ENCODE measurements at regions not wholly inside any gene's neighbourhood (a gene's known extent, or its start where the extent isn't known, plus 50 kb on each side); places are given as distances from the start of the nearest gene placed in this dataset.
"Not testable (repeated sequence)": the region's sequence is repeated elsewhere in the genome, so short reads cannot be mapped to it uniquely, and the experiment has no call there.

GRCh38 chr2:89797320-89798038 lies 1106.0 kb downstream of the RPIA start:
- no peak for DNase-seq

DNA sequence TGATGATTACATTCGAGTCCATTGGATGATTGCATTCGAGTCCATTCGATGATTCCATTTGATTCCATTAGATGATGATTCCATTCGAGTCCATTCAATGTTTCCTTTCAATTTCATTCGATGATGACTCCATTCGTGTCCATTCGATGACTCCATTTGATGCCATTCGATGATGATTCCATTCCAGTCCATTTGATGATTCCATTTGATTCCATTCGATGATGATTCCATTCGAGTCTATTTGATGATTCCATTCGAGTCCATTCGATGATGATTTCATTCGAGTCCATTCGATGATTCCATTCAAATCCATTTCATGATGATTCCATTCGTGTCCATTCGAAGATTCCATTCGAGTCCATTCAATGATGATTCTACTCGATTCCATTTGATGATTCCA lies 1109.7 kb downstream of the RPIA start:
- DNase-seq: not testable (repeated sequence)

DNA sequence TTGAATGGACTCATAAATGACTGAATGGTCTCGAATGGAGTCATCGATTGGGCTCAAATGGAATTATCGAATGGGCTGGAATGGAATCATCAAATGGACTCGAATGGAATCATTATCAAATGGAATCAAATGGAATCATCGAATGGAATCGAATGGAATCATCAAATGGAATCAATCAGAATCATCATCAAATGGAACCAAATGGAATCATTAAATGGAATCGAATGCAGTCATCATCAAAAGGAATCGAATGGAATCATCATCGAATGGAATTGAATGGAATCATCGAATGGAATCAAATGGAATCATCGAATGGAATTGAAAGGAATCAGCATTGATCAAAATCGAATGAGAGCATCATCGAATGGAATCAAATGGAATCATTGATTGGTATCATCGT lies 1114.9 kb downstream of the RPIA start:
- not testable (repeated sequence) for DNase-seq

DNA sequence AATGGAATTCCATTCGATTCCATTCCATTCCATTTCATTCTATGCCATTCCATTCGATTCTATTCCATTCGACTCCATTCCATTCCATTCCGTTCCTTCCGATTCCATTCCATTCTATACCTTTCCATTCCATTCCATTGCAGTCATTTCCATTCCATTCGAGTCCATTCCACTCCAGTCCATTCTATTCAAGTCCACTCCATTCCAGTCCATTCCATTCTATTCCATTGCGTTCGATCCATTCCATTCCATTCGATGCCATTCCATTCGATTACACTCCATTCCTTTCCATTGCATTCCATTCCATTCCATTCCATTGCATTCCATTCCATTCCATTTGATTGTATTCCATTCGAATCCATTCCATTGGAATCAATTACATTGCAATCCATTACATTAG lies 1119.8 kb downstream of the RPIA start:
- no peak for DNase-seq

- DNase-seq: not testable (repeated sequence)
These were observed 1120.4 kb downstream of the RPIA start for GRCh38 chr2:89811910-89812309.

GRCh38 chr2:89814359-89814758 lies 1122.9 kb downstream of the RPIA start:
- not testable (repeated sequence) for DNase-seq

DNA sequence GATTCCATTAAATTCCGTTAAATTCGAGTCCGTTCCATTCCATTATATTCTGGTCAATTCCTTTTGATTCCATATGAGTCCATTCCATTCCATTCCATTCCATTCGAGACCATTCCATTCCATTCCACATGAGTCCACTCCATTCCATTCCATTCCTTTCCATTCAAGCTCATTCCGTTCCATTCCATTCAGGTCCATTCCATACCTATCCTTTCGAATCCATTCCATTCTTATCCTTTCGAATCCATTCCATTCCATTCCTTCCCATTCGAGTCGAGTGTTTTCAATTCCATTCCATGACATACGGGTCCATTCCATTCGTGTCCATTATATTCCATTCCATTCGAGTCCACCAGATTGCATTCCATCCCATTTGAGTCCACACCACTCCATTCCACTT lies 1127.4 kb downstream of the RPIA start:
- DNase-seq: no peak

- no peak for DNase-seq
These were observed 1128.3 kb downstream of the RPIA start for GRCh38 chr2:89819809-89820208.

DNA sequence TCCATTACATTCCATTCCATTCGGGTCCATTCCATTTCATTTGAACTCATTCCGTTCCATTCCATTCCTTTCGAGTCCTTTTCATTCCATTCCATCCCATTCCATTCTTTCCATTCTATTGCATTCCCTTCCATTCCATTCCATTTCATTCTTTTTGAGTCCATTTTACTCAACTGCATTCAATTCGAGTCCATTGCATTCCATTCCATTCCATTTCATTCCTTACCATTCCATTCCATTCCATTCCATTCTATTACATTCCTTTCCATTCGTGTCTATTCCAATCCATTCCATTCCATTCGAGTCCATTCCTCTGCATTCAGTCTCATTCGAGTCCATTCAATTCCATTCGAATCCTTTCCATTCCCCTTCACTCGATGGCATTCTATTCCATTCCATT lies 1128.8 kb downstream of the RPIA start:
- no peak for DNase-seq

GRCh38 chr2:89821455-89821945 lies 1130.0 kb downstream of the RPIA start:
- no peak for DNase-seq

DNA sequence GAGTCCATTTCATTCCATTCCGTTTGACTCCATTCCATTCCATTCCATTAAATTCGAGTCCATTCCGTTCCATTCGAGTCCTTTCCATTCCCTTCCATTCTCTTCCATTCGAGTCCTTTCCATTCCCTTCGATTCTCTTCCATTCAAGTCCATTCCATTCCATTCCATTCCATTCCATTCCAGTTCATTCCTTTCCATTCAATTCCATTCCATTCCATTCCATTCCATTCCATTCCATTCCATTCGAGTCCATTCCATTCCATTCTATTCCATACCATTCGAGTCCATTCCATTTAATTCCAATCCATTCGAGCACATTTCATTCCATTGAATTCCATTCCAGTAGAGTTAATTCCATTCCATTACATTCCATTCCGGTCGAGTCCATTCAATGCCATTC lies 1130.9 kb downstream of the RPIA start:
- not testable (repeated sequence) for DNase-seq

GRCh38 chr2:89823556-89823955 lies 1132.1 kb downstream of the RPIA start:
- DNase-seq: no peak

GRCh38 chr2:89825034-89825433 lies 1133.6 kb downstream of the RPIA start:
- DNase-seq: no peak

- not testable (repeated sequence) for DNase-seq
These were observed 1135.3 kb downstream of the RPIA start for GRCh38 chr2:89826741-89827140.

DNA sequence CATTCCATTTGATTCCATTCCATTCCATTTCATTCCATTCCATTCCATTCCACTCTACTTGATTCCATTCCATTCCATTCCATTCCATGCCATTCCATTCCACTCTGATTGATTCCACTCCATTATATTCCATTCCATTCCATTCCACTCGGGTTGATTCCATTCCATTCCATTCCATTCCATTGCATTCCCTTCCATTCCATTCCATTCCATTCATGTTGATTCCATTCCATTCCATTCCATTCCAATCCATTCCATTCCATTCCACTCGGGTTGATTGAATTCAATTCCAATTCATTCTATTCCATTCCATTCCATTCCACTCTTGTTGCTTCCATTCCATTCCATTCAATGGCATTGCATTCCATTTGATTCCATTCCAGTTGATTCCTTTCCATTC lies 1136.4 kb downstream of the RPIA start:
- not testable (repeated sequence) for DNase-seq

DNA sequence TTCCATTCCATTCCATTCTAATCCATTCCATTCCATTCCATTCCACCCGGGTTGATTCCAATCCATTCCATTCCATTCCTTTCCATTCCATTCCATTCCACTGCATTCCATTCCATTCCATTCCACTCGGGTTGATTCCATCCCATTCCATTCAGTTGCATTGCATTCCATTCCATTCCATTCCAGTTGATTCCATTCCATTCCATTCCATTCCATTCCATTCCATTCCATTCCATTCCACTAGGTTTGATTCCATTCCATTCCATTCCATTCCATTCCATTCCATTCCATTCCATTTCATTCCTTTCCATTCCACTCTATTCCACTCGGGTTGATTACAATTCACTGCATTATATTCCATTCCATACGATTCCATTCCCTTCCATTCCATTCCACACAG lies 1136.9 kb downstream of the RPIA start:
- not testable (repeated sequence) for DNase-seq

DNA sequence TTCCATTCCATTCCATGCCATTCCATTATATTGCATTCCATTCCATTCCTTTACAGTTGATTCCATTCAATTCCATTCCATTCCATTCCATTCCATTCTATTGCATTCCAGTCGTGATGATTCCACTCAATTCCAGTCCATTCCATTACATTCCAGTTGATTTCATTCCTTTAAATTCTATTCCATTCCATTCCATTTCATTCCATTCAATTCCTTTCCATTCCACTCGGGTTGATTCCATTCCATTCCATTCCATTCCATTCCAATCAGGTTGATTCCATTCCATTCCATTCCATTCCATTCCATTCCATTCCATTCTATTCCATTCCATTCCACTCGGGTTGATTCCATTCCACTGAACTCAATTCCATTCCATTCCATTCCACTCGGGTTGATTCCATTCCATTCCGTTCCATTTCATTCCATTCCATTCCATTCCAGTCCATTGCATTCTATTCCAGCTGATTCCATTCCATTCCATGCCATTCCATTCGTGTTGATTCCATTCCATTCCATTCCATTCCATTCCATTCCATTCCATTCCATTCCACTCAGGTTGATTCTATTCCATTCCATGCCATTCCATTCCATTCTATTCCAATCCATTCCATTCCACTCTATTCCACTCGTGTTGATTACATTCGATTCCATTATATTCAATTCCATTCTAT lies 1137.6 kb downstream of the RPIA start:
- not testable (repeated sequence) for DNase-seq

DNA sequence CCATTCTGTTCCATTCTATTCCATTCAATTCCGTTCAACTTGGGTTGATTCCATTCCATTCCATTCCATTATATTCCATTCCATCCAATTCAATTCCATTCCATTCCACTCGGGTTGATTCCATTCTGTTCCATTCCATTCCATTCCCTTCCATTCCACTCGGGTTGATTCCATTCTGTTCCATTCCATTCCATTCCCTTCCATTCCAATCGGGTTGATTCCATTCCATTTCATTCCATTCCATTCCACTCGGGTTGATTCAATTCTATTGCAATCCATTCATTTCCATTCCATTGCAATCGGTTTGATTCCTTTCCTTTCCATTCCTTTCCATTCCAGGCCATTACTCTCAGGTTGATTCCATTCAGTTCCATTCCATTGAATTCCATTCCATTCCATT lies 1138.4 kb downstream of the RPIA start:
- no peak for DNase-seq

GRCh38 chr2:89830341-89831218 lies 1139.1 kb downstream of the RPIA start:
- not testable (repeated sequence) for DNase-seq

DNA sequence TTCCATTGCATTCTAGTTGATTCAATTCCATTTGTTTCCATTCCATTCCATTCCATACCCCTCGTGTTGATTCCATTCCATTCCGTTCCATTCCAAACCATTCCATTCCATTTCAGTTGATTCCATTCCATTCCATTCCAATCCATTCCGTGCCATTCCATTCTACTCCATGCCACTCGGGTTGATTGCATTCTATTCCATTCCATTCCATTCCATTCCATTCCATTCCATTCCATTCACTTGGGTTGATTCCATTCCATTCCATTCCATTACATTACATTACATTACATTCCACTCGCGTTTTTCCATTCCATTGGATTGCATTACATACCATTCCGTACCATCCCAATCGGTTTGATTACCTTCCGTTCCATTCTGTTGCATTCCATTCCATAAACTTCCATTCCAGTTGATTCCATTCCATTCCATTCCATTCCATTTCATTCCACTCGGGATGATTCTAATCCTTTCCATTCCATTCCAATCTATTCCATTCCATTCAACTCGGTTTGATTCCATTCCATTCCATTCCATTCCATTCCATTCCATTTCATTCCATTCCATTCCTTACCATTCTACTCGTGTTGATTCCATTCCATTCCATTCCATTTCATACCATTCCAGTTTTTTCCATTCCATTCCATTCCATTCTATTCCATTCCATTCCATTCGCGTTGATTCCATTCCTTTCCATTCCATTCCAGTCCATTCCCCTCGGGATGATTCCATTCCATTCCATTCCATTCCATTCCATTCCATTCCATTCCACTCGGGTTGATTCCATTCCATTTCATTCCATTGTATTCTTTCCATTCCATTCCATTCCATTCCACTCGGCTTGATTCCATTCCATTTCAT lies 1140.4 kb downstream of the RPIA start:
- DNase-seq: no peak

DNA sequence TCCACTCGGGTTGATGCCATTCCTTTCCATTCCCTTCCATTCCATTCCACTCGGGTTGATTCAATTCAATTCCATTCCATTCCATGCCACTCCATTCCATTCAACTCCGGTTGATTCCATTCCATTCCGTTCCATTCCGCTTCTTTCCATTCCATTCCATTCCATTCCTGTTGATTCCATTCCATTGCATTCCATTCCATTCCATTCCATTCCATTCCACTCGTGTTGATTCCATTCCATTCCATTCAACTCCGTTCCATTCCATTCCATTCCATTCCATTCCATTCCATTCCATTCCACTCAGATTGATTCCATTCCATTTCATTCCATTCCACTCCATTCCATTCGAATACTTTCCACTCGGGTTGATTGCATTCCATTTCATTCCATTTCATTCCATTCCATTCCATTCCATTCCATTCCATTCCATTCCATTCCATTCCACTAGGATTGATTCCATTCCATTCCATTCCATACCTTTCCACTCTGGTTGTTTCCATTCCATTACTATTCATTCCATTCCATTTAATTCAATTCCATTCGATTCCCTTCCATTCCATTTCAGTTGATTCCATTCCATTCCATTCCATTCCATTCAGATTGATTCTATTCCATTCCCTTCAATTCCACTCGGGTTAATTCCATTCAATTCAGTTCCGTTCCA lies 1141.8 kb downstream of the RPIA start:
- no peak for DNase-seq

DNA sequence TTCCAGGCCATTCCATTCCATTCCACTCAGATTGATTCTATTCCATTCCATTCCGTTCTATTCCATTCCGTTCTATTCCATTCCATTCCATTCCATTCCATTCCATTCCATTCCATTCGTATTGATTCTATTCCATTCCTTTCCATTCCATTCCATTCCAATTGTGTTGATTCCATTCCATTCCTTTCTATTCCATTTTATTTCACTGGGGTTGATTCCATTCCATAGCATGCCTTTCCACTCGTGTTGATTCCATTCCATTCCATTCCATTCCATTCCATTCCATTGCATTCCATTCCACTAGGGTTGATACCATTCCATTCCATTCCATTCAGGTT lies 1142.3 kb downstream of the RPIA start:
- no peak for DNase-seq

Measured in NCI-H226 (cell line).